ENCODE measurements at regions not wholly inside any gene's neighbourhood (a gene's known extent, or its start where the extent isn't known, plus 50 kb on each side); places are given as distances from the start of the nearest gene placed in this dataset.

DNA sequence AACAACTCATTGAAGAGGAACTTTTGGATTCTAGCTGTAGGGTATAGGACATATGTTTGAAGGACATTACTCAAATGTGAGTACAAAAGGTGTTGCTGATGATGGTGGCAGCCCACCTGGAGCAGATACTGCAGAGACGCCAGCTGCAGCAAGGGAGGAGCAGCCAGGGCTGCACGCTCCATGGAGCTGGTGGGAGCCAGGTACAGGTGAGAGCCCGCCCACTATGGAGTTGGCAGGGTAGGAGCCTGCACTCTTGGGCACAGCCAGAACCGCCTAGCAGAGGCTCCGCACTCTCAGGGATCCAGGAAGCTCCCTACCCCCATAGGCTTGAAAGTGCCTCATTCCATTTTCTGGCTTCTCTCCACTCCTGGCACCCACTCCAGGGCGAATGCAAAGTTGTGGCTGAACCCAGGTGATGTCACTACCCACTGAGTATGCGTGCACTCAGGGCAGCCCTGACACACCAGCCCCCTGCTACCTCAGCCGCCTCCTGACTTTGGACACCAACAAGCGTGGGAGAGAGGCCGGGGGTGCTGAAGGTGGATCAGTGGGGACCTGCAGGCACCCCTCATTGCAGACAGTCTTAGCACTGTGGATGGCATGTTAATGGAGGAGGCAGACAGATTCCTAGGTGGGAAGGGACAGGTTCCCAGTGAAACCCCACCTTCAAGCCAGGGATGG lies 761.1 kb downstream of the IPMK start:
- H3K4me3 ChIP-seq (ENCODE audit: low read length), result no peak overlapping the region
- Mint-ChIP-seq H3K36me3 (no peaks in the 10 kb centered on the region), H3K4me1 (no peaks in the 10 kb centered on the region), H3K4me3 (no peak overlapping the region), H3K9me3 (peaks cover 0 to 8% (median 2%) of the 10 kb centered on the region in 11 donors), H3K27ac (no peak overlapping the region), H3K27me3 (no peaks in the 10 kb centered on the region)
- H3K9me3 ChIP-seq (ENCODE audit: control insufficient read depth in 2 of 3, low read length in 3 of 3), result peaks cover 0 to 5% (median 0%) of the 10 kb centered on the region in 3 experiments
- no peak overlapping the region for H3K27ac ChIP-seq (ENCODE audit: low read depth, low read length)
- ATAC-seq, result peak; percentile 16
- CTCF ChIA-PET, result no interaction called here
- intact Hi-C loops (cut with micrococcal nuclease), result no loop called here
- POLR2A ChIA-PET, result no interaction called here
- H3K4me1 ChIP-seq (ENCODE audit: control insufficient read depth in 2 of 2, insufficient read depth in 2 of 2, low read length in 2 of 2), result no peaks in the 10 kb centered on the region
- no peak for DNase-seq
- no peaks in the 10 kb centered on the region for H3K36me3 ChIP-seq (ENCODE audit: control insufficient read depth in 2 of 3, insufficient read depth in 3 of 3, low read length in 3 of 3)
- no peaks in the 10 kb centered on the region for H3K27me3 ChIP-seq (ENCODE audit: control insufficient read depth in 2 of 2, insufficient read depth in 2 of 2, low read length in 2 of 2)

DNA sequence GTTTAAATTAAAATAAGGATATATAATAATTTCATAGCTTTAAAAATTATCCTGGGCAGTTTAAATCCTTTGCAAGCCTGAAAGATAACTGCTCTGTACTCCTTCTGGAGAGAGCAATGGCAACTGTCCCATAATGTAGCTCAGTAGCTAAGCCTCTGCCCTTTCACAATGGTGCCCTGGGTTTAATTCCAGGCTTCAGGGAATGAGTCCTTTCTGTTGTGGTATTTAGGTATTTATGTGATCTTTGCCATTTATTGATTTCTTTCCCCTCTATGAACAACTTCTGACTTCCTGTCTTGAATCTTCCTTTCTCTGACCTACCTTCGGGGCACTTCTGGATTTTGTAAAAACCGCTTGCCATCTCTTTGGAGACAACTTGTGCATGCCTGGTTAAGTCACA lies 773.2 kb downstream of the IPMK start:
- POLR2A ChIA-PET, result no interaction called here
- no peak overlapping the region for H3K27ac ChIP-seq (ENCODE audit: low read depth, low read length)
- DNase-seq, result no peak

DNA sequence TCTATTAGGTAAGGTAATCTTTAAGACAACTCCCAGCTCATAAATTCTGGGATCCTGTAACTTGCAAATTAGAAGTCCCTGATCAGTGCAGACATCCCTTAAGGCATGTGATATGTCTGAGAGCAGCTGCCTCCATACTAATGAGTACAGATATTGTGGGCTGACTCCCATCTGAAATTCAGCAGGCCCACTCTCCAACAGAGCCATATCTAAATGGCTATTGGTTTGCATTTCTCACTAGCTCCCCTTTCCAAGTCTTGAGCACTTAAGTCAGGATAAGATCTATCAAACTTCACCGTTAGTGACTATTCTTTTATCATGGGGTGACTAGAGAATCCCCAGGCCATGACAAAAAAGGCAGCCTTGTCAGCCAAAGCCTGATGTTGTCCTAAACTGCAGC lies 785.4 kb downstream of the IPMK start:
- ATAC-seq (no peak), DNase-seq (no peak)
- ChIA-PET CTCF (interaction anchor here (0.7 kb wide), 1 partner anchor 245 kb away, joined by 3 read pairs; no protein-coding TSS in a partner anchor), POLR2A (no interaction called here)
- intact Hi-C loops (cut with micrococcal nuclease), result no loop called here
- Histone ChIP-seq H3K9me3 (ENCODE audit: control insufficient read depth in 2 of 3, low read length in 3 of 3) (no peaks in the 10 kb centered on the region), H3K27ac (ENCODE audit: low read depth, low read length) (no peak overlapping the region), H3K36me3 (ENCODE audit: control insufficient read depth in 2 of 3, insufficient read depth in 3 of 3, low read length in 3 of 3) (no peaks in the 10 kb centered on the region), H3K4me3 (ENCODE audit: low read length) (no peak overlapping the region), H3K27me3 (ENCODE audit: control insufficient read depth in 2 of 2, insufficient read depth in 2 of 2, low read length in 2 of 2) (no peaks in the 10 kb centered on the region), H3K4me1 (ENCODE audit: control insufficient read depth in 2 of 2, insufficient read depth in 2 of 2, low read length in 2 of 2) (no peaks in the 10 kb centered on the region)
- Mint-ChIP-seq H3K27me3 (no peaks in the 10 kb centered on the region), H3K36me3 (peaks cover 0 to 3% (median 0%) of the 10 kb centered on the region in 5 donors), H3K4me3 (no peak overlapping the region), H3K27ac (no peak overlapping the region), H3K4me1 (no peaks in the 10 kb centered on the region), H3K9me3 (peaks cover 0 to 15% (median 2%) of the 10 kb centered on the region in 11 donors)

More for the DNA sequence above, 773.2 kb downstream of the IPMK start:
- Histone ChIP-seq H3K36me3 (ENCODE audit: control insufficient read depth in 2 of 3, insufficient read depth in 3 of 3, low read length in 3 of 3) (no peaks in the 10 kb centered on the region), H3K9me3 (ENCODE audit: control insufficient read depth in 2 of 3, low read length in 3 of 3) (no peaks in the 10 kb centered on the region), H3K4me1 (ENCODE audit: control insufficient read depth in 2 of 2, insufficient read depth in 2 of 2, low read length in 2 of 2) (no peaks in the 10 kb centered on the region), H3K4me3 (ENCODE audit: low read length) (no peak overlapping the region), H3K27me3 (ENCODE audit: control insufficient read depth in 2 of 2, insufficient read depth in 2 of 2, low read length in 2 of 2) (no peaks in the 10 kb centered on the region)
- no peak overlapping the region for H3K4me3 Mint-ChIP-seq
- H3K4me1 Mint-ChIP-seq, result no peaks in the 10 kb centered on the region
- CTCF ChIA-PET, result no interaction called here
- no peak for ATAC-seq
- H3K27ac Mint-ChIP-seq, result no peak overlapping the region
- intact Hi-C loops (cut with micrococcal nuclease), result no loop called here
- H3K36me3 Mint-ChIP-seq, result no peaks in the 10 kb centered on the region
- H3K9me3 Mint-ChIP-seq, result peaks cover 0 to 11% (median 3%) of the 10 kb centered on the region in 11 donors
- H3K27me3 Mint-ChIP-seq, result no peaks in the 10 kb centered on the region

DNA sequence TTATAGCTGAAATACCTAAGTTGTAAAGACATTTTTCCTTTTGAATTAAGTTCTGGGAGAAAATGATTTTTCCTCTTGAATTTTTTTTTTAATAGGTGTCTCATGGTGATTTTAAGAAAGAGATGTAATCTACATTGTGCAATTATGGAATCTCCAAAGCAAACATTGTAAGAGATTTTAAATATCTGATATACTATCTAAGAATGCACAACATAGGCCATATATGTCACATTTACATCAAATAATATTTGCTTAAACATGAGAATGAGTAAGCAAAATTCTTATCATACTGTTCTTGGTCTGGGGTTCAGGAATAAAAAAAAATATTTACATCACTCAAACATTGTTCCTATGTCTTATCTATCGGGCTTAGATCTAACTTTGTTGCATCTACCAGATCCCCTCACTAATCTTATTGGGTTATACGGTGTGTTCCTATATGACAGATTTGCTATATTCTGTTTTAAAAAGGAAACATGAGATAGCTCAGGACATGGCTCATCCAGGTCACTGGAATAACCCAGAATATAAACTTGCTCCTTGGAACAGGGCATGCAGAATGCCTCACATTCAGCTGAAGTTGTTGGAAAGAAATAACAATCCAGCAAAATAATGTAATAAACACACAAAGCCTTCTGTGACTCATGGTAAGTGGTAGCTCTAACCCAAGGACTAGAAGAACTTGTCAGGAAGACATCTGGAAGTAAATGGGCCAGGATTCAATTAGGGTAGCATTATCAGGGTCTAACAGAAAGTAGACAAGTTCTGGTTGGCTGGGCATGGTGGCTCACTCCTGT lies 794.7 kb downstream of the IPMK start:
- Histone ChIP-seq H3K27me3 (ENCODE audit: control insufficient read depth in 2 of 2, insufficient read depth in 2 of 2, low read length in 2 of 2) (no peaks in the 10 kb centered on the region), H3K9me3 (ENCODE audit: control insufficient read depth in 2 of 3, low read length in 3 of 3) (no peaks in the 10 kb centered on the region), H3K36me3 (ENCODE audit: control insufficient read depth in 2 of 3, insufficient read depth in 3 of 3, low read length in 3 of 3) (no peaks in the 10 kb centered on the region), H3K4me1 (ENCODE audit: control insufficient read depth in 2 of 2, insufficient read depth in 2 of 2, low read length in 2 of 2) (no peaks in the 10 kb centered on the region), H3K27ac (ENCODE audit: low read depth, low read length) (no peak overlapping the region), H3K4me3 (ENCODE audit: low read length) (no peak overlapping the region)
- no peak overlapping the region for H3K27ac Mint-ChIP-seq
- intact Hi-C loops (cut with micrococcal nuclease), result no loop called here
- no peaks in the 10 kb centered on the region for H3K36me3 Mint-ChIP-seq
- CTCF ChIA-PET, result no interaction called here
- DNase-seq, result no peak
- H3K9me3 Mint-ChIP-seq, result peaks cover 0 to 4% (median 0%) of the 10 kb centered on the region in 11 donors
- ATAC-seq, result no peak
- POLR2A ChIA-PET, result no interaction called here
- H3K4me1 Mint-ChIP-seq, result no peaks in the 10 kb centered on the region
- H3K27me3 Mint-ChIP-seq, result no peaks in the 10 kb centered on the region
- no peak overlapping the region for H3K4me3 Mint-ChIP-seq

DNA sequence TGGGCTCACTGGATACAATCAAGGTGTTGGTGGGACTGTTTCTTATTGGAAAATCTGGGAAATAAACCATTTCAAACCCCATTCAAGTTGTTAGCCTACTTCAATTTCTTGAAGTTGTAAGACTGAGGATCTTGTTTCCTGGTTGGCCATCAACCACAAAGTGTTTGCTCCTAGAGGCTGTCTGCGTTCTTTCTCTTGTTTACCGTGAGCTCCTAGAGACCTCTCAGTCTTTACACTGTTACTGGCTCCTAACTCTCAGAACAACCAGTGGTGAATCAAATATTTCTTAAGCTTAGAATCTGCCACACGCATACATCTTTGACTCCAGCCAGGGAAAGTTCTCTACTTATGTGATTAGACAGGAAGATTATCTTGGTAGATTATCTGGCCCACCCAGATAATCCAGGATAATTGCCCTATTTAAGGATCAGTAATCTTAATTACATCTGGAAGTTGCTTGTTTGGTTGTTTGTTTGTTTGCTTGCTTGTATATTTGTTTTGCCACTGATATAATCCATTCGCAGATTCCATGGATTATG lies 798.7 kb downstream of the IPMK start:
- DNase-seq, result no peak
- Histone ChIP-seq H3K27ac (ENCODE audit: low read depth, low read length) (no peak overlapping the region), H3K9me3 (ENCODE audit: control insufficient read depth in 2 of 3, low read length in 3 of 3) (no peaks in the 10 kb centered on the region), H3K4me1 (ENCODE audit: control insufficient read depth in 2 of 2, insufficient read depth in 2 of 2, low read length in 2 of 2) (no peaks in the 10 kb centered on the region), H3K4me3 (ENCODE audit: low read length) (no peak overlapping the region), H3K36me3 (ENCODE audit: control insufficient read depth in 2 of 3, insufficient read depth in 3 of 3, low read length in 3 of 3) (no peaks in the 10 kb centered on the region), H3K27me3 (ENCODE audit: control insufficient read depth in 2 of 2, insufficient read depth in 2 of 2, low read length in 2 of 2) (no peaks in the 10 kb centered on the region)
- CTCF ChIA-PET, result no interaction called here
- no peaks in the 10 kb centered on the region for H3K36me3 Mint-ChIP-seq
- POLR2A ChIA-PET, result no interaction called here
- peaks cover 0 to 3% (median 0%) of the 10 kb centered on the region in 11 donors for H3K9me3 Mint-ChIP-seq
- no peak for ATAC-seq
- no peak overlapping the region for H3K27ac Mint-ChIP-seq
- intact Hi-C loops (cut with micrococcal nuclease), result no loop called here
- H3K27me3 Mint-ChIP-seq, result no peaks in the 10 kb centered on the region
- H3K4me3 Mint-ChIP-seq, result no peak overlapping the region
- no peaks in the 10 kb centered on the region for H3K4me1 Mint-ChIP-seq

- no peaks in the 10 kb centered on the region for H3K36me3 ChIP-seq (ENCODE audit: control insufficient read depth in 2 of 3, insufficient read depth in 3 of 3, low read length in 3 of 3)
- Mint-ChIP-seq H3K4me3 (no peak overlapping the region), H3K4me1 (no peaks in the 10 kb centered on the region), H3K27me3 (no peaks in the 10 kb centered on the region), H3K27ac (no peak overlapping the region), H3K36me3 (no peaks in the 10 kb centered on the region), H3K9me3 (peaks cover 0 to 3% (median 0%) of the 10 kb centered on the region in 11 donors)
- intact Hi-C loops (cut with micrococcal nuclease), result no loop called here
- H3K27me3 ChIP-seq (ENCODE audit: control insufficient read depth in 2 of 2, insufficient read depth in 2 of 2, low read length in 2 of 2), result no peaks in the 10 kb centered on the region
- H3K4me3 ChIP-seq (ENCODE audit: low read length), result no peak overlapping the region
- H3K9me3 ChIP-seq (ENCODE audit: control insufficient read depth in 2 of 3, low read length in 3 of 3), result no peaks in the 10 kb centered on the region
- ATAC-seq, result no peak
- no peak overlapping the region for H3K27ac ChIP-seq (ENCODE audit: low read depth, low read length)
- no peak for DNase-seq
- ChIA-PET CTCF (no interaction called here), POLR2A (no interaction called here)
- no peaks in the 10 kb centered on the region for H3K4me1 ChIP-seq (ENCODE audit: control insufficient read depth in 2 of 2, insufficient read depth in 2 of 2, low read length in 2 of 2)
Observed at GRCh38 chr10:57465155-57465554, 802.5 kb downstream of the IPMK start.

GRCh38 chr10:57460540-57460939 lies 807.2 kb downstream of the IPMK start:
- Histone ChIP-seq H3K36me3 (ENCODE audit: control insufficient read depth in 2 of 3, insufficient read depth in 3 of 3, low read length in 3 of 3) (no peaks in the 10 kb centered on the region), H3K27me3 (ENCODE audit: control insufficient read depth in 2 of 2, insufficient read depth in 2 of 2, low read length in 2 of 2) (no peaks in the 10 kb centered on the region), H3K27ac (ENCODE audit: low read depth, low read length) (no peak overlapping the region), H3K4me1 (ENCODE audit: control insufficient read depth in 2 of 2, insufficient read depth in 2 of 2, low read length in 2 of 2) (no peaks in the 10 kb centered on the region), H3K9me3 (ENCODE audit: control insufficient read depth in 2 of 3, low read length in 3 of 3) (no peaks in the 10 kb centered on the region), H3K4me3 (ENCODE audit: low read length) (no peak overlapping the region)
- no peaks in the 10 kb centered on the region for H3K27me3 Mint-ChIP-seq
- H3K4me3 Mint-ChIP-seq, result no peak overlapping the region
- ChIA-PET POLR2A (no interaction called here), CTCF (no interaction called here)
- H3K9me3 Mint-ChIP-seq, result peaks cover 0 to 11% (median 0%) of the 10 kb centered on the region in 11 donors
- H3K36me3 Mint-ChIP-seq, result no peaks in the 10 kb centered on the region
- DNase-seq (no peak), ATAC-seq (no peak)
- H3K27ac Mint-ChIP-seq, result no peak overlapping the region
- intact Hi-C loops (cut with micrococcal nuclease), result no loop called here
- no peaks in the 10 kb centered on the region for H3K4me1 Mint-ChIP-seq
